Skin epidermis (tissue), 12 donors: ENCODE measurements at regions not wholly inside any gene's neighbourhood (a gene's known extent, or its start where the extent isn't known, plus 50 kb on each side); places are given as distances from the start of the nearest gene placed in this dataset.

Source experiments
- H3K27ac ChIP-seq, 21 experiments: fragments of 200-600 bp; sonication (generic) in 11 of 21; one replicate each; pipeline ENCODE4 v1.5.0; 2020; ENCODE audit warnings: mild to moderate bottlenecking in 3 of 21, inconsistent platforms in 2 of 21, moderate library complexity in 2 of 21
- H3K4me3 ChIP-seq, 7 experiments: fragments of 200-600 bp; sonication (generic) in 2 of 7; one replicate each; pipeline ENCODE4 v1.5.0; 2020; ENCODE audit warnings: inconsistent platforms in 2 of 7, mild to moderate bottlenecking in 2 of 7, moderate library complexity in 1 of 7

DNA sequence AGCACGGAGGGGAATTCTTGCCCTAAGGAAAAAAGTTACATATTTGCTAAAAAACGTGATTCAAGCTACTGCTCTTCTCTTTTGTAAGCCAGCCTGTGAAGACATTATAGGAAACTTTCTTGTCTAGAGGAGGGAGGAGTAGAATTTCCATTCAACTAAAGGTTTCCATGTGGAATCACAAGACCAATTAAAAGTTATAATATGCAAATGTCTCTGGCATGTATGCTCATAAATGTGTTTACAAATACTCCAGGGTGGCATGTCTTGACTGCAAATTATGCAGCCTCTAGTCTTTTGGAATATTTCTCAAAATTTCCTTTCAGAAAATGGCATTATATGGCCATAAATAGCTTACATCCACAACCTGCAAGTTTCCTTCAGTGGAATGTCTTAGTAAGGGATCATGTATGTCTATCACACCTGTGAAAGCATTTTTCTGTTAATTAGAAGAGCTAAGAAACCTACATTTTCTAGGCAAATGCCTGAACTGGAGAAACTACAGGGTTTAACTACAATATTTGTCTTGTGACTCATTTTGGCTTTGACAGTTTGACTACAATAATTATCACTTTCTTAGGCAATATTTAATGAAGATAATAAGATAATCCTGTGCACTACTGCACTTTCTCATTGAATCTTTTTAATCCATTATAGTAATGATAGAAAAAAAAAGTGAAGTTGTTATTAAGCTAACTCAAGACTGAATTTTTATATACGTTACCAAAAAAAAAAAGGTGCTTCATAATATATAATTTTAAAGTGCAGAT is 111.1 kb upstream of the C10orf90 start:
- H3K4me3 ChIP-seq, result no peak overlapping the region
- H3K27ac ChIP-seq, result no peak overlapping the region

DNA sequence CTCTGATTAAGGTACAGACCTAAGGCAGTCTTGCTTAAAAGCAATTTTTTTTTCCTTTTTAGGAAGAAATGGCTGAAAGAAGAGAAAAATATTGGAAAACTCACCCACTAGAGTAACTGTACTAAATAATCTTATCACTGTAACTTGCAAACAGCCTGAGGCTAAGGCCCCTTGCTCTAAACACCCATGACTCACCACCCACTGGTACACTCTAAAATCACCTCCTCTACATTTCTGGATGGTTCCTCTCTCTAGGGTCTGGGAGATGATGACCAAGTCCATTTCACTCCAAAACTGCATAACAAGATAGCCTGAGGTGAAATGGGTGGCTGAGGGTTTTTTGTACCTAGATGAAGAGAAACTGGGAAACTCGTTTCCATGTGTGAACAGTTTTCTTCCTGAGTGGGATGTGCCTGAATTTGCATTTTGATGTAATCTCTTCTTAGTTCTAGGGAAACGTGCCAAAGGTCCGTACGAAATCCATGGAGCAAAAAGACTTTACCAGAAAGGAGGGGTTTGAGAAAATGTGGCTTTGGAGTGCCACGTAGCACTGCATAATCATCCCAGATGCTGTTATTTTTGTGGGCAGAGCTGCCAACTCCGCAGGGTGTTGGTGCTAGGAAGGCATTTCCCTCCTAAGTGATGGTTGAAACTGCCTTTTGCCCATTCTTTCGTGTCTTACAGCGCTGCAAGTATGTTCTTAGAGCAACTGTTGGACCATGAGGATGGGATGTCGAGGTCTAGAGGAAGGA is 113.5 kb upstream of the C10orf90 start:
- Histone ChIP-seq H3K4me3 (no peak overlapping the region), H3K27ac (no peak overlapping the region)

DNA sequence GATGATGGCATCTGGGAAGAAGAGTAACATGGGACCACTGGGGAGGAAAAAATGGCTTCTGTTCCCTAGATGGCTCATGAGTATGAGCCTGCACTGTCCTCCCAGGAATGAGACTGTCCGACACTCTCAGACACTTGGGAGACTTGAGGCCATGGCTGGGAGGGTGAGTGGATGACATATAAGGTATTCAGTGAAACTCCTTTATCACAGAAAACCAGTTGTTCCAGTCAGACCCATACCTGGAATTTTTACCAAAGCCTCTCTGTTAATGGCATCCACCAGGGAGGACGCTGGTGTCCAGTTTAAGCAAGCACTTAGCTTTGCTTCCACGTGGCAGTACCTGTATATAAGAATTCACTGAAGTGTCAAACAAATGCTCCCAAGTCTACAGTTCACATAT is 116.7 kb upstream of the C10orf90 start:
- Histone ChIP-seq H3K27ac (no peak overlapping the region), H3K4me3 (no peak overlapping the region)

DNA sequence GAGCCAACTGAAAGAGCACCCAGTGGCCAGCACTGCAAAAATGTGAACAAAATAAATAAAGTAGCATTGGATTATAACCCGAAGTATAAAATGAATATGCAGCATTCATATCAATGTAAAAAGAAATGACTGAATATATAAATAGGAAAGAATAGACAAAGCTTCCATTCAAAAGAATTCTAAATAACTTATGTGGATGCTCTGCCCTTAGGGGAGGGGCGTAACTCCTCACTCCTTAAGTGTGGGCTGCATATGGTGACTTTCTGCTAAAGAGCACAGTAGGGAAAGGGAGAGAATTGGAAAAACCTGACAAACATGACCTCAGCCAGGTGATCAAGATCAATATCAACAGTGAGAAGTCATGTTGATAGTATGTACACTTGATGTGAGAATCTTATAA is 109.9 kb upstream of the DOCK1 start:
- no peak overlapping the region for H3K4me3 ChIP-seq

DNA sequence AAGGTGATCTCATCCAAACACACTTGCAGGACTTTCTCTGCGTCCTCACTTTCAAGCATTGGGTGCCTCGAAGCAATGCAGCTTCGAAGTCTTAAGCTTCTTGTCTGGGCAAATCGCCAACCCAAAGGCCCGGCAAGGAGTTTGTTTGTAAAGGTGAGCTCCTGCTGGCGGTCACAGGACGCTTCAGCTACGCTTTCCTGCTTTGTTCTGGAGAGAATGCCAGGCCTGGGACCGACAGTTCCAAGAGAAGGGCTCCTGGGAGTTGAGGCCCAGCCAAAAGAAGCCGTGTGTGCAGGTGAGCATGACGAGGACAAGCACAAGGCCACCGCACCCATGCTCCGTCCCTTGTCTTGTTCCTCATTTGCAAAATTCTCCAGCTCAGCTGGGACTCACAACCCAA is 106.6 kb upstream of the DOCK1 start:
- Histone ChIP-seq H3K4me3 (no peak overlapping the region), H3K27ac (no peak overlapping the region)

More for the DNA sequence above, 109.9 kb upstream of the DOCK1 start:
- H3K27ac ChIP-seq, result no peak overlapping the region

DNA sequence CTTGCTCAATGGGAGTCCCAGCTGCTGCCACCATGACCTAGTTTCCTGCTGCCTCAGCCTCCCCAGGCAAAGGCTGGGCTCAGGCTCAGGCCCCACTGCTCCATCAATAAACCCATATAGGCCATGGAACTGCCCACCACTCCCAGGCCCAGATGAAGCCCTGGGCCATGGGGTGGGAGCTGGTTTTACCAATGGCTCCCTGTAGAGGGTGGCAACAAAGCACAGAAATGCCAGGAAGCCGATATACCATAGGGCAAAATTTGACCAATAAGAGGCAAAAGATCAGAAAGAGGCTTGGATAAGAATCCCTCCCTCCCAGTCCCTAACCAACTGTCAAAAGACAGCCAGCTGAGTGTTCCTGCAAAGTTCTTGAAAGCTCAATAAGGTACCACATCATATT is 101.8 kb upstream of the DOCK1 start:
- Histone ChIP-seq H3K27ac (no peak overlapping the region), H3K4me3 (no peak overlapping the region)

DNA sequence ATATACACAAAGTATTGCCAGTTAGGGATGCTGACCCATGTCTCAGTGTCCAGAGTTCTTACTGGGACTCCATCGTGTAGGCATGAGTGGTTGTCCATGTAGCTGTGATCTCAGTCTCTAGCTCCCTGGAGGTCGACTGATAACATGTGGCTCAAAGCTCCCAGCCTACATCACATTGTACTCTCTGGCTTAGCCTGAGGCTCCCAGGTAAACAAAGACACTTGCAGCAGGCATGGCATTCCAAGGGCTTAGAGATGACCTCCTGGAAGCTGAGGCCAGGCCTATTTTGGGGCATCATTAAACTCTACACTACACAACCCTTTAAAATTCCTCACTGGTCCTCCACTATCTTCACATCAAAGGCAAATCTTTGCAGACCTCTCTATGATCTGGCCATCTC is 100.8 kb upstream of the DOCK1 start:
- Histone ChIP-seq H3K27ac (no peak overlapping the region), H3K4me3 (no peak overlapping the region)

DNA sequence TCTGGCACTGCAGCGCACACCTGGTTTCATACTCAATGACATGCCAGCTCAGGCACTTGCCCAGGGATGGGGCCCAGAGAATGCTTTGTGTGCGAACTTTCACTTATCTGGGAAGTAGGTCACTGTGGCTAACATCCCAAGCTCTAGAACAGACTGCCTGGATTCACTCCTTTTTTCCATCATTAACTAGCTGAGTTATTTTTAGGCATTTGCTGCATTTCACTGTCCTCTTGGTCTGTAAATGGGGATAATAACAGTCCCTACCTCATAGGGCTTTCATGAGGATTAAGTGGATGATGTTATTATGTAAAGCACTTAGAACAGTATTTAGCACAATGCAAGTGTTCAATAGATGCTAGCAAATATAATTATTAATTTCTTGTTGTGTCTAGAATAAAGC is 98.7 kb upstream of the DOCK1 start:
- Histone ChIP-seq H3K4me3 (no peak overlapping the region), H3K27ac (no peak overlapping the region)

DNA sequence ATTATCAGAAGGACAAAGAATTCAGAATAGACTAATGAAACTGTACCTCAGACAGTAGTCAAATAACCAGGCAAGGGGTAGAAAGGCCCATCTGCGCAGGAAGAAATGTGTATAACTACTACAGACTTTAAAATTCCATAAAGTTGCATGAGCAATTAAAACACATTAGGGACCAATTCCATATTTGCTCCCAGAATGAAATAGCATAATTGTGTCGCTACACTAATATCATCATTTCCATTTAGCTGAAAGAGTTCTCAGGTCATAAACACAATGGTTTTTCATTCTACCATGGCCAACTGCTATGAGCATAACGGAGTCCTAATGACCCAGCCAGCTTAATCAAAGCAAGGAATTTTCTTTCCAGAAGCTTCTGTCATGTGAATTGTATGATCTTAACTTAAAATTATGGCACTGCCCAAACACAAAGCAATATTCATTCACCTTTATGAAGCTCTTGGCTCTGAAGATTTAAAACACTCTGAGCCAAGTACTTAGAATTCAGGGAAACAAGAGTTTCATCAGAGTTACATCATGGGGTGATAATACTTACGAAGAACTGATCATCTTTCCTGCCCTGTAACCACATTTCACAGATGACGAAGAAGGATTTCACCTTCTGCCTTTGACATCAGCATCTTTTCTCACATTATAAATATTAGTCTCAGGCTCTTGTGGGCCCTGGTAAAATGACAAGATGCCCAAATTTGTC is 98.1 kb upstream of the DOCK1 start:
- Histone ChIP-seq H3K4me3 (no peak overlapping the region), H3K27ac (no peak overlapping the region)

DNA sequence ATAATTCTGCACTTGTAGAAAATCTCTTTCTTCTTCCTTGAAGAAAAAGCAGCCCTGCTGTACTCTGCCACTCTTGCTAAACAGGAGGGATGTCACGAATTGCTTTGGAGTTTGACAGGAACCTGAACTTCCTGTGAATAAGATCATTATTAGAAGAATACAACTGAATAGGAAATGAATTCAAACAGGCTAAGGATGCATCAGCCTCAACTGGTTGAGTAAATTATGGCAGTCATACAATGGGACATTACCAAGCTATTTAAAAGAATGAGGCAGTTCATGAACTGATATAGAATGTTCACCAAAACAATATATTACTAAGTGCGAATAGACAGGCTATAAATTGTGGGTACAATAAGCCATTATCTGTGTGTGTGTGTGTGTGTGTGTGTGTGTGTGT is 97.1 kb upstream of the DOCK1 start:
- no peak overlapping the region for H3K27ac ChIP-seq
- no peak overlapping the region for H3K4me3 ChIP-seq

DNA sequence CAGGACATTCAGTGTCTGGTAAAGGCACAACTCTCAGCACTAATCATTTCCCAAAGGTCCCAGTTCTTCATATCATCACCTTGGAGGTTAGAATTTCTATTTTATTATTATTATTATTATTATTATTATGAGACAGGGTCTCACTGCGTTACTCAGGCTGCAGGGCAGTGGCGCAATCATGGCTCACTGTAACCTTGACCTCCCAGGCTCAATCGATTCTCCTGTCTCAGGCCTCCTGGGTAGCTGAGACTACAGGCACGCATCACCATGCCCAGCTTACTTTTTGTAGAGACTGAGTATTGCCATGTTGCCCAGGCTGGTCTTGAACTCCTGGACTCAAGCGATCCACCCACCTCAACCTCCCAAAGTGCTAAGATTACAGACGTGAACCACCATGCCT is 91.8 kb upstream of the DOCK1 start:
- H3K27ac ChIP-seq, result no peak overlapping the region
- H3K4me3 ChIP-seq, result no peak overlapping the region

DNA sequence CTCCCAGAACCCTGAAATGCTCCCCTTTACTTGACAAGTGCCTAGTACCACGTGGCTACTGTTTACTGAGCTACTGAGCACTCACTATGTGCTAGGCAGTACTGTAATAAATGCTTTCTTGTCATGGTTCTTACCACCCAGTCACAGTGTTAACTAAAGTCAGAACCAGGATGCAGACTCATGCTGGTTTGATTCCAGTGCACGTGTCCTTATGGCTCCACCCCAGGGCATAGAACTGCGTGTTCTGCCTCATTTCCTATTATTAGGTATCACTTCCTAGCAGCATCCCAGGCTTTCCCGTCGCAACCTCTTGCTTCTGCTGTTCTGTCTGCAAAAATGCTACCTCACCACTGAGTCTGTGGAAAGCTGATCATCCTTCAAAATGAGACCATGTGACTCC is 71.7 kb upstream of the DOCK1 start:
- Histone ChIP-seq H3K27ac (no peak overlapping the region), H3K4me3 (no peak overlapping the region)

DNA sequence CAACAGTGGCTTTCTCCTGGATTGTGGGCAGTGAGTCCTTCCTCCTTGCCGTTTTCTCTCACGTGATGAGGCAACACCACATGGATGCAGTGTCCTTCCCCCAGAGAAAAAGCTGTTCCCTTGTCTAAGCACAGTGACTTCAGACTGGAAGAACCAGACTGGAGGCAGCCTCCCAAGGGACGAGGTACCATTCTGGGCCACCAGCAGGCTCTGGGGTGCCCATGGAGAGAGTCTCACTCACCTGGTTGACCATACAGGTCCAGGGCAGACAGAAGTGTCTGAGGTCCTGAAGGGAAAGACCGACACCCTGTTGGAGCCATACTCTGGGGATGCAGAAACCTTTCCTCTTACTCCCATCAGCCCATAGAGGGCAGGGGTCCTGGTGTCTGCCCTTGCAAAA is 69.2 kb upstream of the DOCK1 start:
- H3K4me3 ChIP-seq, result no peak overlapping the region
- no peak overlapping the region for H3K27ac ChIP-seq

DNA sequence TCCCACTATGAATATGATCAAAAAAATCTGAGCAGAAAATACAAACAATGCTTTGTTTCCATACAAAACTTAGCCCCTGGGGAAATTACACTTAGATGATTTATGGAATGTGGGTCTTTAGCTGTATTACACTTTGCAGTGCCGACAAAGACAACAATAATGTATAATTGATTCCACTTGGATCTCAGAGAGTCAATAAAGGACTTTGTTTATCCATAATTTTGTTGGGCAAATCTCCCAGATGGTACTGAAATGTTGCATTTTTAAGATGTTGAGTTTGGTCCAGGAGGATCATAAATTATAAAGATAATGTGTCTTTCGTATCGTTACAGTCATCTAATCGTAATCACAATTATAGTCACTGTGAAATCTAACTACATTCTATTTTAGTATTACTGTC is 66.9 kb upstream of the DOCK1 start:
- H3K27ac ChIP-seq, result no peak overlapping the region
- no peak overlapping the region for H3K4me3 ChIP-seq

DNA sequence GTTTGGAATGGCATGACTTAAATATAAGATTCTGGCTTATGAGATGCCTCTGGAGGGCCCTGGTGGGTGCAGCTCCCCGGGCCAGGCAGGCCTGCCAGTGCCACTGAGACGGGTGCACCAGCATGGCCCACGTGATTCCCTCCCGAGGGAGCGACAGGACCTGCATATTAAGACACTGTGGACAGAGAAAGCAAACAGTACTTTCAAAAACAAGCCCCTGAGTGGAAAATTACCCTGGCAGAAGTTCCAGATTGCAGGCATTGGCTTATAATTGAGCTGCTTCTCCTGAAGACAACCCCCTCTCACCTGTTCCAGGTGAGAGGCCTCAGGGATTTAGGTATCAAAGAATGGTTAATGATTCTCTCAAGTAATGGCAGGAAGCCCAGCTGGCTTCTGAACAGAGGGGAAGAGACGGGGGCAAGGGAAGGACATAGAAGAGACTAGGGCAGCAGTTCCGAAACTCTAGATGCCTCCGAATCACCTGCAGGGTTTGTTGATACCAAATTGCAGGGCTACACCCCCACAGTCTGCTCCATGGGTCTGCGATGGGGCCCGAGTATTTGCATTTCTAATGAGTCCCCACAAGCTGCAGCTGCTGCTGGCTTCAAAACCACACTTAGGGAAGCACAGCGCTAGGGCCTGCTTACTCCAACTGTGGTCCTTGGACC is 66.0 kb upstream of the DOCK1 start:
- no peak overlapping the region for H3K4me3 ChIP-seq
- no peak overlapping the region for H3K27ac ChIP-seq

DNA sequence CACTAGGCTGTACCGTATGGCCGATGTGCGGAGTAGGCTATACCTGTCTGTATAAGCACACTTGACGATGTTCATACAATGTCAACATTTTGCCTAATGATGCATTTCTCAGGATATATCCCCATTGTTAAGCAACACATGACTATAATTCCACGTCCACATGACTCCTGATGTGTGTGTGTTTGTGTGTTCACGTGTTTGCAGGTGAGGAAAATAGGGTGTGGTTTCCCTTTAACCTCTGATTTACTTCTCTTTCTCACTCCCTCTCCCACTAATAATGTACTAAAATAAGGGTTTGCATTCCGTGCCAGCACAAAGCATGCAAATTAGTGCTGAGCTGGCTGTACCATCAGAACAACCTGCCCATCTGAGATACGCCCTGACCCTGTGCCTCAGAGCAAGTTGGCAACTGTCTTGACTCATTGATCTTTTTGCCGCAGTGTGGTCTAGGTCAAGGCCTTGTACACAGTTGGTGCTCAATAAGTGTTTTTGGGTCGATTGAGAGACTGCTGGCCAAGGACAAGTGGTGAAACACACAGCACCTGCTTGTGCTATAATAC is 64.6 kb upstream of the DOCK1 start:
- no peak overlapping the region for H3K27ac ChIP-seq
- H3K4me3 ChIP-seq, result no peak overlapping the region

DNA sequence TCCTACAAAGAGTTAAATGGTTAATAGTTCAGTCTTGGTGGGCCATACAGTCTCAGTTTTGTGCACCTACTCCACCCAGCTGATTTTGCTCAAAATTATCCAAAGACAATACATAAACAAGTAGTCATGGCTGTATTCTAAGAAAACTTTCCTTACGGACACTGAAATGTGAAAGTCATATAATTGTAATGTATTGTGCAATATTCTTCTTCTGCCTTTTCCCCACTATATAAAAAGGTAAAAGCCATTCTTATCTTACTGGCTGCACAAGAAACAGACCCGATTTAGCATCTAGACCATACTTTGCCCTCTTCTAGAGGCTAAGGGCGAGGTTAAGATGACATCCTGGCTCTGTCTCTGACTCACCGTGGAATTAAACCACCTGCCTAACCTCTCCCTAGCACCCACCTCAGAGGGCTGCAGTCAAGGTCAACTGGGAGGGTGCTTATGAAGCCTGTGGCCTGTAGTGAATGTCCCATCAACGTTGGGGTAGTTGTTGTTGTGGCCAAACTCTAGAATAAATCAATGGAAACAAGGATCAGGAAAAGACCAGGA is 63.8 kb upstream of the DOCK1 start:
- H3K27ac ChIP-seq, result no peak overlapping the region
- H3K4me3 ChIP-seq, result no peak overlapping the region

DNA sequence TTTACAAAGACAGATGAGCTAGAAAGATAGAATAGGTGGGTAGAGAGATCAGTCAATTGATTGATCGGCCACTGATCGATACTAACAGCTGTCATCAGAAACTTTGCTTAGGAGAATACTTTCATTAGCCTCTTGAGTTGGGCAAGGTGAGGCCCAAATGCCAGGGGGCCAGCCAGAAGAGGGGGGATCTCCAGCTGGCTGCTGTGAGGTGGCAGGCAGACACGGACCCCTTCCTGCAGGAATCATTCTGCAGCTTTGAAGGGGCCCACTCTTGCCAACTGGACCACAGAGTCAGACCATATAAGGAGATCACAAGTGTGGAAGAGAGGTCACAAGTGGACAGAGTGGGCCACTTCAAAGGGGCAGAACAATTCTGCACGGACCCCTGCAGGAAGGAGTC is 62.9 kb upstream of the DOCK1 start:
- H3K27ac ChIP-seq, result no peak overlapping the region
- no peak overlapping the region for H3K4me3 ChIP-seq

DNA sequence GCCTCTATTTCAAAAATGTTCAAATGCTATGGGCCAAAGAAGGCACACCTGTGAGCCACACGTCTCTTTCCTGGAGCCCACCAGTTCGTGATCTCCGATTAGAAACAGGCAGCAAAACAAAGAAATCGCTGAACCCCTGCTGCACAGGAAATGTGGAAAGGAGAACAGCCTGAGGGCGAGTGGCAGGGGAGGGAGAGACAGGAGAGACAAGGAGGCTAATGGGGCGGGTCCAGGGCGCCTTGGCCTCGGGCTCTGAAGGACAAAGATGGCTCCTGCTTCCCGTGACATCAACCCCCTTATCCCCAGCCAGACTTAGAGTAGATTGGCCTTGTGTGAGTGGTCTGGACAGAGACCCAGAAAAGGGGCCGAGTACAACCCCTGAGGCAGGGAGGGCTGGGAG is 62.4 kb upstream of the DOCK1 start:
- Histone ChIP-seq H3K27ac (no peak overlapping the region), H3K4me3 (no peak overlapping the region)
